Calu3 (cell line): ENCODE measurements at regions not wholly inside any gene's neighbourhood (a gene's known extent, or its start where the extent isn't known, plus 50 kb on each side); places are given as distances from the start of the nearest gene placed in this dataset.

Experiments
- BruUV-seq: library from RNA; stranded (reverse); fragments of 400-500 nt; replicated peaks from 2 replicates; lab custom pipeline; 2021; lab: Mats Ljungman, UMichigan
- CTCF ChIA-PET: fragments of 300-600 bp; sonication (Branson Sonifier 250); formaldehyde crosslinking; loops from one replicate; lab custom pipeline; 2022; ENCODE audit warnings: antibody characterized with exemption; lab: Charles Lee
- DNase-seq: peaks from one replicate; pipeline ENCODE4 v3.0.0; 2022
- H3K27ac Mint-ChIP-seq: one replicate; pipeline ENCODE4 v1.8.0; 2022; ENCODE audit warnings: mixed read lengths; ENCODE audit not compliant: unreplicated experiment
- H3K27me3 Mint-ChIP-seq: one replicate; pipeline ENCODE4 v1.8.0; 2022; ENCODE audit warnings: mixed read lengths; ENCODE audit not compliant: unreplicated experiment
- H3K36me3 Mint-ChIP-seq: one replicate; pipeline ENCODE4 v1.8.0; 2022; ENCODE audit warnings: mild to moderate bottlenecking, moderate library complexity, mixed read lengths; ENCODE audit not compliant: insufficient read depth, unreplicated experiment
- H3K4me1 Mint-ChIP-seq: one replicate; pipeline ENCODE4 v1.8.0; 2022; ENCODE audit warnings: mild to moderate bottlenecking, low read depth, mixed read lengths; ENCODE audit not compliant: unreplicated experiment
- H3K4me3 Mint-ChIP-seq: one replicate; pipeline ENCODE4 v1.8.0; 2022; ENCODE audit warnings: mild to moderate bottlenecking, low read depth, moderate library complexity, mixed read lengths; ENCODE audit not compliant: unreplicated experiment
- H3K9me3 Mint-ChIP-seq: one replicate; pipeline ENCODE4 v1.8.0; 2022; ENCODE audit warnings: low read depth, mixed read lengths; ENCODE audit not compliant: unreplicated experiment
- CTCF ChIP-seq: fragments of 200-600 bp; IDR thresholded peaks from one replicate; pipeline ENCODE4 v1.8.0; 2022; ENCODE audit warnings: antibody characterized with exemption; ENCODE audit not compliant: unreplicated experiment
- intact Hi-C: fragments of 100-400 bp; cut with micrococcal nuclease; formaldehyde crosslinking; loops from one replicate; pipeline ENCODE4 v1.10.0; 2022; ENCODE audit not compliant: unreplicated experiment

DNA sequence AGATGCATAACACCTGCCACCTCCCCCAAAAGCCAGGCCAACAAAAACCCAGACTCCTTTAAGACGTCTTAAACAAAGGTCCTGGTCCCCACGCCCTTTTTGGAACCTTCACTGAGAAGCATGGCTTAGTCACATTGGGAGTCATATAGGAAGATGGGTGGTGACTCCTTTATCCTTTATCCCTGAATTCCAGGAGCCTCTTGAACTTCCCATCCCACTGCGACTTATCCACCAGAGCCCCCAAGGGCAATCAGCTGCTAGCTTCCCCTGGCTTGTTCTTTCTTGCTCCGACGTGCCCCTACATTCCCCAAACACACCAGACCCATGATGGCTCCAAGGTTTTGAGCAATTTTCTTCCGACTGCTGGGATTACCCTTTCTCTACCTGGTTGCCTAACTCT, 567.0 kb upstream of the CADM1 start:
- CTCF ChIA-PET: no interaction called here
- no TSS peak for BruUV-seq
- Mint-ChIP-seq H3K9me3 (peaks cover 13% of the 10 kb centered on the region), H3K36me3 (no peaks in the 10 kb centered on the region), H3K27me3 (no peaks in the 10 kb centered on the region), H3K4me1 (no peaks in the 10 kb centered on the region), H3K27ac (no peak overlapping the region), H3K4me3 (no peak overlapping the region)
- intact Hi-C loops: no loop called here
- DNase-seq: no peak
- TF ChIP-seq CTCF: no peak

DNA sequence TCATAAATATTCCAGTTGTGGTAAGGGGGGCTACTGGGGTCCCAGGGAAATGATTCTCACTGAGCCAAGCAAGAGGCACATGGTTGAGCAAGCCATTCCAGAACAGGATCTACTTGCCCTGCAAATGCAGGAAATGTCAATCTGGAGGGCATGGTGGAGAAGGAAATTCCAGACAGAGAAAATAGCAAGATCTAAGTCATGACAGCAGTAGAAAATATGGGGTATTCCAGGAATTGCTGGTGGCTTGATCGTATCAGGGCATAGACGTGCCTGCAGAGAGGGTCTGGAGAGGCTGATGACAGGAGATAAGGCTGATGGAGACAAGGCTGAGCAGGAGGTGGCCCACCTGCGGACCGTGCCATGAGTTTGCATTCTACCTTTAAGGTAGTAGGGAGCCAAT, 566.3 kb upstream of the CADM1 start:
- CTCF ChIA-PET: no interaction called here
- no peaks in the 10 kb centered on the region for H3K27me3 Mint-ChIP-seq
- no peak overlapping the region for H3K27ac Mint-ChIP-seq
- TF ChIP-seq CTCF: no peak
- peaks cover 14% of the 10 kb centered on the region for H3K9me3 Mint-ChIP-seq
- no peak for DNase-seq
- intact Hi-C loops: no loop called here
- no TSS peak for BruUV-seq
- no peaks in the 10 kb centered on the region for H3K36me3 Mint-ChIP-seq
- no peaks in the 10 kb centered on the region for H3K4me1 Mint-ChIP-seq
- H3K4me3 Mint-ChIP-seq: no peak overlapping the region

DNA sequence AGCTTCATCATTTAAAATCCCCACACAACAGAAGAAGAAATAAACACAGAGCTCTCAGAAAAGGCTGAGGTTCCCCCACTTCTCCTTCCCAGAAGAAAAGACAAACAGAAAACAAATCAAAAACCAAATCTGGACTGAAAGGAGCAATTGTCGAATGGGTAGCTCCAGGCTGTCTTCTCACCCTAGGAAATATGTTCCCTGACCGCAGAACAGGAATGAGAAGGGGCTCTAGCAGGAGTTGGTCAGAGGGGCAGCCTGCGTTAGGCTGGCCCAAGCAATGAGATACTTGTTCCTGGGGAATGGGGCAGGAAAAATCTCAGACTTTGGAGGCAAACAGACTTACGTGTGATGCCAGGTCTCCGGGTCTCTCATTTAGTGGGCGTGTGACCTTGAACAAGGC, 562.6 kb upstream of the CADM1 start:
- BruUV-seq: no TSS peak
- DNase-seq: no peak
- Mint-ChIP-seq H3K27ac (no peak overlapping the region), H3K9me3 (peaks cover 8% of the 10 kb centered on the region), H3K36me3 (no peaks in the 10 kb centered on the region), H3K27me3 (no peaks in the 10 kb centered on the region), H3K4me1 (no peaks in the 10 kb centered on the region), H3K4me3 (no peak overlapping the region)
- no peak for TF ChIP-seq CTCF
- intact Hi-C loops: no loop called here
- CTCF ChIA-PET: no interaction called here

DNA sequence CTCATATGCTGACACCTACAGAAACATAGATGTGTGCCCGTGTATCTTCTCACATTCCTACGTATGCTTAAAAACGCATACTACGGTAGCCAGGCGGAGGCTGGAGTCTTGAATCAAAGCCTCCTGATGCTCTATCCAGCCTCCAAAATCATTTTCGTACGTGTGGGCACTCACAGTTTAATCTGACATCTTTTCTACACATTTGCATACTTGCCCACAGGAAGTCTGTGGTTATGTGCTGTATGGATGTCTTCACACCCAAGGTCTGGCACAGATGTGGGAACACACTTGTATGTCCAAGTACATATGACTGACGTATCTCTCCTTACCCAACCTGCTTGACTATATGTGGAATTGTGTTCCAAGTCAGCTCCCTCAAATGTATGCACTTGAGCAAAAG, 561.8 kb upstream of the CADM1 start:
- CTCF ChIA-PET: no interaction called here
- Mint-ChIP-seq H3K27me3 (no peaks in the 10 kb centered on the region), H3K4me3 (no peak overlapping the region), H3K9me3 (peaks cover 5% of the 10 kb centered on the region), H3K27ac (no peak overlapping the region), H3K4me1 (no peaks in the 10 kb centered on the region), H3K36me3 (no peaks in the 10 kb centered on the region)
- no peak for TF ChIP-seq CTCF
- no peak for DNase-seq
- BruUV-seq: no TSS peak
- intact Hi-C loops: no loop called here
